RPMI8226 (cell line): ENCODE measurements at regions not wholly inside any gene's neighbourhood (a gene's known extent, or its start where the extent isn't known, plus 50 kb on each side); places are given as distances from the start of the nearest gene placed in this dataset.

Source experiments
- DNase-seq: peaks from one replicate; pipeline ENCODE4 v3.0.0-alpha.2; 2015

DNA sequence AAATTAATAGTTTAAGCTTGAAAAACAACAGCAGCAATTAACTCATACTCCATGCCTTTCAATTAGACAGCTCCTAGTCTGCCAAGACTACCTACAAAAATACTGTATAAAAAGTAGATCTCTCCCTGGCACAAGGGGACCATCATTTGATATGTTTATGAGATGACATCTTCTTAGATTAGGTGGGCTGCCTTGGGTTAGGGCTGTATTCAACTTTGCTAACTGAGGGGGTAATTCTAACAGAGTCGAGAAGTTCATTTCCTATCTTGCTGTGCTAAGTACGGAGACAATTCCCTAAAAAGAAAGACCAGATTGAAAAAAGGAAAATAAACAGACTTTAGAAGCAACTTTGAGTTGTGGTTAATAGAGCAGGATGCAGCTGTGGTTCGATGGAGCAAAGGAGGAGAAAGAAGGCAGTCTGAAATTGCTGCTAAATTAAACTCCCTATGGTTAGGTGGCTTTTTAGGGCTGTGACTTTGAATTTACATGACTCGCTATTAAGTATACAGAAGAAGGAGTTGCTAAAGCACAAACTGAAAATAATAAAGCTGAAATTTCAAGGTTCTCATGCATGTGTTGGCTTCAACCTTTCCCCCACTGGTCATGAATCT is 75.4 kb downstream of the CDC7 start:
- DNase-seq, result peak; percentile 10

GRCh38 chr1:91578320-91579109 is 77.9 kb downstream of the CDC7 start:
- no peak for DNase-seq

GRCh38 chr1:91579658-91580228 is 79.1 kb downstream of the CDC7 start:
- no peak for DNase-seq

- no peak for DNase-seq
Observed at GRCh38 chr1:91582431-91582921, 81.8 kb downstream of the CDC7 start.

GRCh38 chr1:91583326-91583755 is 82.7 kb downstream of the CDC7 start:
- DNase-seq, result no peak

- no peak for DNase-seq
Observed at GRCh38 chr1:91584309-91584708, 83.7 kb downstream of the CDC7 start.

- no peak for DNase-seq
Observed at GRCh38 chr1:91584878-91585277, 84.2 kb downstream of the CDC7 start.

- DNase-seq, result no peak
Observed at GRCh38 chr1:91585502-91585901, 84.9 kb downstream of the CDC7 start.

GRCh38 chr1:91585982-91586381 is 85.3 kb downstream of the CDC7 start:
- no peak for DNase-seq

DNA sequence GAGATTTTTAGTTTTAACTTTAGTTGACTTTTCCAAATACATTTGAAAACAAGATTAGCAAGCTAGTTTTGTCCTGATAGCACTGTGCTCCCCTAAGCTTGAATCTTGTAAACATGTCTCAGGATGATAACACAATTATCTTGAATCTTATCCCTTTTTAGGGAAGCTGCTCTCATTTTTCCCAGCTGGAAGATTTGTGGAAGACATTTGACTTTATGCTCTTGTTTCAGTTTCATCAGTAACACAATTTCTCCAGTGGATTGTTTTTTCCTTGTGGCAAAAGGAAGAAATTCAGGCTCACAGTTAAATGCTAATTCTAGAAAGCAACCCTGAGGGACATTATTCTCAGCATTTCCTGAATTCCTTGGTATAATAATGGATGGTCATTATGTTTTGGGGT is 88.8 kb downstream of the CDC7 start:
- no peak for DNase-seq

GRCh38 chr1:91591175-91591974 is 90.7 kb downstream of the CDC7 start:
- peak; percentile 84 for DNase-seq

- no peak for DNase-seq
Observed at GRCh38 chr1:91592716-91593477, 92.2 kb downstream of the CDC7 start.

- DNase-seq, result no peak
Observed at GRCh38 chr1:91594383-91595055, 93.9 kb downstream of the CDC7 start.

DNA sequence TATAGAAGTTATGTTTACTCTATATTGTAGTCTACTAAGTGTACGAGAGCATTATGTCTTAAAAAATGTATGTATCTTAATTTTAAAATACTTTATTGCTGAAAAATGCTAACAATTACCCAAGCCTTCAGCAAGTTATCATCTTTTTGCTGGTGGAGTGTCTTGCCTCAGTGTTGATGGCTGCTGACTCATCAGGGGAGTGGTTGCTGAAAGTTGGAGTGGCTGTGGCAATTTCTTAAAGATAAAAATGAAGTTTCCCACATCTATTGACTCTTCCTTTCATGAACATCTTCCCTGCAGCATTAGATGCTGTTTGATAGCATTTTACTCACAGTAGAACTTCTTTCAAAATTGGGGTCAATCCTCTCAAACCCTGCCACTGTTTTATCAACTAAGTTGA is 95.8 kb downstream of the CDC7 start:
- no peak for DNase-seq

DNA sequence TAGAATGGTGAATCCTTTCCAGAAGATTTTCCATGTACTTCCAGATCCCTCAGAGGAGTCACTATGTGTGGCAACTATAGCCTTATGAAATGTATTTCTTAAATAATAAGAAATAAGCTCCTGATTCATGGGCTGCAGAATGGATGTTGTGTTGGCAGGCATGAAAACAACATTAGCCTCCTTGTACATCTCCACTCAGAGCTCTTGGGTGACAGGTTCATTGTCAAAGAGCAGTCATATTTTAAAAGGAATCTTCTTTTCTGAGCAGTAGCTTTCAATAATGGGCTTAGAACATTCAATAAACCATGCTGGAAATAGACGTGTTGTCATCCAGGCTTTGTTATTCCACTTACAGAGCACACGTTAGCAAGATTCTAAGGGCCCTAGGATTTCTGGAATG is 96.6 kb downstream of the CDC7 start:
- DNase-seq, result no peak

- no peak for DNase-seq
Observed at GRCh38 chr1:91600431-91601337, 100.0 kb downstream of the CDC7 start.

GRCh38 chr1:91601554-91602376 is 101.1 kb downstream of the CDC7 start:
- DNase-seq, result no peak

GRCh38 chr1:91603409-91603808 is 102.8 kb downstream of the CDC7 start:
- no peak for DNase-seq

DNA sequence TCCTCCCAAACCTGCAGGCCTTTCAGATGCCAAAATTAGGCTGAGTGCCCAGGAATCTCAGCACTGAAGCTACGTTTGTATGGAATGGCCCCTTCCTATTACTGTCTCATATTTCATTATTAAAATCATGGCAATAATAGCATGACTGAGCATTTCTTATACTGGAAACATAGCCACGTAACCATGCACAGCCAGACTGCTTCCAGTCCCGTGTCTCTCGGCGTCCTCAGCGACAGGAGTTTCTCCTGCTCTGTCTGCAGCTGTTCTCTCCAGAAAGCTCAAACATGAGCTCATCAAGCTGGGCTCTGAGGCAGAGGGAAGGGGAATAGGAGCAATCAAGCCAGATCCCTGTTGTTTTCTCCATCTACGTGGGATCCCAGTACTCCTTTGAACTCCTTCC is 104.0 kb downstream of the CDC7 start:
- no peak for DNase-seq

DNA sequence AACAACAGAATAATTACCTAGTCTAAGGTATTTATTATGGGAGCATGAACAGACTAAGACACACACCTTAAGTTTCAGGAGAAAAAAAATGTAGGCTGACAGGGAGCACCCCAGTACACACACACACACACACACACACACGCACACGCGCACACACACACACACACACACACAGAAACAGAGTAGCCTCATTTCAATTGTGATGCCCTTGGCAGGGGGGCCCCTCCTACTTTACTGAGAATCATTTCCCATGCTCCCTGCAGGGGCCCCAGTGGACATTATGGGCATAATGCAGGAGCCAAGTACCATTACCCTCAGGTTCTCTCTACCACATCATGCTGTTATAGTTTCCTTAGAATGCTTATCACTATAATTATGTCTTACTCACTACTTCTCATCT is 104.9 kb downstream of the CDC7 start:
- no peak for DNase-seq
